ENCODE measurements at regions not wholly inside any gene's neighbourhood (a gene's known extent, or its start where the extent isn't known, plus 50 kb on each side); places are given as distances from the start of the nearest gene placed in this dataset.

DNA sequence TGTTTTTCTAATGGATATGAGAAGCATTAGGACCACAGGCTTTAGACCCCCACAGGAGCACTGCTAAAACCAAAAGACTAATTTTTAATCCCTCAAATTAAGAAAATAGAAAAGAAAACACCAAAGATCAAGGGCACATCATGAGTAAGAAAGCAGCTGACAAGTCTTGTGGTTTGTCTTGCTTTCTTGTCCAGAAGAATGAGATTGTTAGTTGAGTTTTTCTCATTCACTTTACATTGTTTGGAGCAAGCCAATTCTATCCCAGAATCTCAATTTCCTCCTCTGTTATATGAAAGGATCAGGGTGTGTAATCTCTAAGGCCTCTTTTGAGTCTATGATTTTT lies 899.0 kb downstream of the KCNJ2 start (continued):
- TF ChIP-seq, protein P1, sequence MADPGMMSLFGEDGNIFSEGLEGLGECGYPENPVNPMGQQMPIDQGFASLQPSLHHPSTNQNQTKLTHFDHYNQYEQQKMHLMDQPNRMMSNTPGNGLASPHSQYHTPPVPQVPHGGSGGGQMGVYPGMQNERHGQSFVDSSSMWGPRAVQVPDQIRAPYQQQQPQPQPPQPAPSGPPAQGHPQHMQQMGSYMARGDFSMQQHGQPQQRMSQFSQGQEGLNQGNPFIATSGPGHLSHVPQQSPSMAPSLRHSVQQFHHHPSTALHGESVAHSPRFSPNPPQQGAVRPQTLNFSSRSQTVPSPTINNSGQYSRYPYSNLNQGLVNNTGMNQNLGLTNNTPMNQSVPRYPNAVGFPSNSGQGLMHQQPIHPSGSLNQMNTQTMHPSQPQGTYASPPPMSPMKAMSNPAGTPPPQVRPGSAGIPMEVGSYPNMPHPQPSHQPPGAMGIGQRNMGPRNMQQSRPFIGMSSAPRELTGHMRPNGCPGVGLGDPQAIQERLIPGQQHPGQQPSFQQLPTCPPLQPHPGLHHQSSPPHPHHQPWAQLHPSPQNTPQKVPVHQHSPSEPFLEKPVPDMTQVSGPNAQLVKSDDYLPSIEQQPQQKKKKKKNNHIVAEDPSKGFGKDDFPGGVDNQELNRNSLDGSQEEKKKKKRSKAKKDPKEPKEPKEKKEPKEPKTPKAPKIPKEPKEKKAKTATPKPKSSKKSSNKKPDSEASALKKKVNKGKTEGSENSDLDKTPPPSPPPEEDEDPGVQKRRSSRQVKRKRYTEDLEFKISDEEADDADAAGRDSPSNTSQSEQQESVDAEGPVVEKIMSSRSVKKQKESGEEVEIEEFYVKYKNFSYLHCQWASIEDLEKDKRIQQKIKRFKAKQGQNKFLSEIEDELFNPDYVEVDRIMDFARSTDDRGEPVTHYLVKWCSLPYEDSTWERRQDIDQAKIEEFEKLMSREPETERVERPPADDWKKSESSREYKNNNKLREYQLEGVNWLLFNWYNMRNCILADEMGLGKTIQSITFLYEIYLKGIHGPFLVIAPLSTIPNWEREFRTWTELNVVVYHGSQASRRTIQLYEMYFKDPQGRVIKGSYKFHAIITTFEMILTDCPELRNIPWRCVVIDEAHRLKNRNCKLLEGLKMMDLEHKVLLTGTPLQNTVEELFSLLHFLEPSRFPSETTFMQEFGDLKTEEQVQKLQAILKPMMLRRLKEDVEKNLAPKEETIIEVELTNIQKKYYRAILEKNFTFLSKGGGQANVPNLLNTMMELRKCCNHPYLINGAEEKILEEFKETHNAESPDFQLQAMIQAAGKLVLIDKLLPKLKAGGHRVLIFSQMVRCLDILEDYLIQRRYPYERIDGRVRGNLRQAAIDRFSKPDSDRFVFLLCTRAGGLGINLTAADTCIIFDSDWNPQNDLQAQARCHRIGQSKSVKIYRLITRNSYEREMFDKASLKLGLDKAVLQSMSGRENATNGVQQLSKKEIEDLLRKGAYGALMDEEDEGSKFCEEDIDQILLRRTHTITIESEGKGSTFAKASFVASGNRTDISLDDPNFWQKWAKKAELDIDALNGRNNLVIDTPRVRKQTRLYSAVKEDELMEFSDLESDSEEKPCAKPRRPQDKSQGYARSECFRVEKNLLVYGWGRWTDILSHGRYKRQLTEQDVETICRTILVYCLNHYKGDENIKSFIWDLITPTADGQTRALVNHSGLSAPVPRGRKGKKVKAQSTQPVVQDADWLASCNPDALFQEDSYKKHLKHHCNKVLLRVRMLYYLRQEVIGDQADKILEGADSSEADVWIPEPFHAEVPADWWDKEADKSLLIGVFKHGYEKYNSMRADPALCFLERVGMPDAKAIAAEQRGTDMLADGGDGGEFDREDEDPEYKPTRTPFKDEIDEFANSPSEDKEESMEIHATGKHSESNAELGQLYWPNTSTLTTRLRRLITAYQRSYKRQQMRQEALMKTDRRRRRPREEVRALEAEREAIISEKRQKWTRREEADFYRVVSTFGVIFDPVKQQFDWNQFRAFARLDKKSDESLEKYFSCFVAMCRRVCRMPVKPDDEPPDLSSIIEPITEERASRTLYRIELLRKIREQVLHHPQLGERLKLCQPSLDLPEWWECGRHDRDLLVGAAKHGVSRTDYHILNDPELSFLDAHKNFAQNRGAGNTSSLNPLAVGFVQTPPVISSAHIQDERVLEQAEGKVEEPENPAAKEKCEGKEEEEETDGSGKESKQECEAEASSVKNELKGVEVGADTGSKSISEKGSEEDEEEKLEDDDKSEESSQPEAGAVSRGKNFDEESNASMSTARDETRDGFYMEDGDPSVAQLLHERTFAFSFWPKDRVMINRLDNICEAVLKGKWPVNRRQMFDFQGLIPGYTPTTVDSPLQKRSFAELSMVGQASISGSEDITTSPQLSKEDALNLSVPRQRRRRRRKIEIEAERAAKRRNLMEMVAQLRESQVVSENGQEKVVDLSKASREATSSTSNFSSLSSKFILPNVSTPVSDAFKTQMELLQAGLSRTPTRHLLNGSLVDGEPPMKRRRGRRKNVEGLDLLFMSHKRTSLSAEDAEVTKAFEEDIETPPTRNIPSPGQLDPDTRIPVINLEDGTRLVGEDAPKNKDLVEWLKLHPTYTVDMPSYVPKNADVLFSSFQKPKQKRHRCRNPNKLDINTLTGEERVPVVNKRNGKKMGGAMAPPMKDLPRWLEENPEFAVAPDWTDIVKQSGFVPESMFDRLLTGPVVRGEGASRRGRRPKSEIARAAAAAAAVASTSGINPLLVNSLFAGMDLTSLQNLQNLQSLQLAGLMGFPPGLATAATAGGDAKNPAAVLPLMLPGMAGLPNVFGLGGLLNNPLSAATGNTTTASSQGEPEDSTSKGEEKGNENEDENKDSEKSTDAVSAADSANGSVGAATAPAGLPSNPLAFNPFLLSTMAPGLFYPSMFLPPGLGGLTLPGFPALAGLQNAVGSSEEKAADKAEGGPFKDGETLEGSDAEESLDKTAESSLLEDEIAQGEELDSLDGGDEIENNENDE (IDR thresholded peaks at IDR 0.05; ENCODE audit: insufficient replicate concordance, low read length), result no peak
- no peak for TF ChIP-seq FOSL1 (IDR thresholded peaks at IDR 0.05; ENCODE audit: insufficient read depth, low read depth, low read length)
